GM12872 (cell line): ENCODE measurements at regions not wholly inside any gene's neighbourhood (a gene's known extent, or its start where the extent isn't known, plus 50 kb on each side); places are given as distances from the start of the nearest gene placed in this dataset.

Source experiments
- TF ChIP-seq, protein P1 (sequence below): IDR thresholded peaks from 3 replicates; pipeline ENCODE4 v1.5.1; 2011; ENCODE audit warnings: low read depth, mild to moderate bottlenecking, low read length, moderate library complexity; ENCODE audit not compliant: insufficient read depth

DNA sequence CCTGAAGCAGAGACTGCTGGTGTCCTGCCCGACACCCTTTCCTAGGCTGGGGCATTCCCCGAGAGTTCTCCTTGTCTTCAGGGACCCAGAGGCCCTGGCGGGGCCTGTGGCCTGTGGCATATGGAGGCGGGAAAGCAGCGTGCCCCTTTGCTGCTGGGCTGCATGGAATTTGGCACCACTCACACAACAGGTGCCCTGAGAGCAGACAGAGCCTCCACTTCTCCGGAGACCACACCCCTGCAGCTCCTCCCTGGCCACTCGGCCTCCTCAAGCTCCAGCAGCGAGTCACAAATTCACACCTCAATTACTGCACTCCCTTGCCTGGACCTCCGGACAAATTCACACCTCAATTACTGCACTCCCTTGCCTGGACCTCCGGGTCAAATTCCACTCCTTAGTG lies 1375.2 kb downstream of the TBC1D22A start:
- TF ChIP-seq, protein P1, sequence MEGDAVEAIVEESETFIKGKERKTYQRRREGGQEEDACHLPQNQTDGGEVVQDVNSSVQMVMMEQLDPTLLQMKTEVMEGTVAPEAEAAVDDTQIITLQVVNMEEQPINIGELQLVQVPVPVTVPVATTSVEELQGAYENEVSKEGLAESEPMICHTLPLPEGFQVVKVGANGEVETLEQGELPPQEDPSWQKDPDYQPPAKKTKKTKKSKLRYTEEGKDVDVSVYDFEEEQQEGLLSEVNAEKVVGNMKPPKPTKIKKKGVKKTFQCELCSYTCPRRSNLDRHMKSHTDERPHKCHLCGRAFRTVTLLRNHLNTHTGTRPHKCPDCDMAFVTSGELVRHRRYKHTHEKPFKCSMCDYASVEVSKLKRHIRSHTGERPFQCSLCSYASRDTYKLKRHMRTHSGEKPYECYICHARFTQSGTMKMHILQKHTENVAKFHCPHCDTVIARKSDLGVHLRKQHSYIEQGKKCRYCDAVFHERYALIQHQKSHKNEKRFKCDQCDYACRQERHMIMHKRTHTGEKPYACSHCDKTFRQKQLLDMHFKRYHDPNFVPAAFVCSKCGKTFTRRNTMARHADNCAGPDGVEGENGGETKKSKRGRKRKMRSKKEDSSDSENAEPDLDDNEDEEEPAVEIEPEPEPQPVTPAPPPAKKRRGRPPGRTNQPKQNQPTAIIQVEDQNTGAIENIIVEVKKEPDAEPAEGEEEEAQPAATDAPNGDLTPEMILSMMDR: no peak

DNA sequence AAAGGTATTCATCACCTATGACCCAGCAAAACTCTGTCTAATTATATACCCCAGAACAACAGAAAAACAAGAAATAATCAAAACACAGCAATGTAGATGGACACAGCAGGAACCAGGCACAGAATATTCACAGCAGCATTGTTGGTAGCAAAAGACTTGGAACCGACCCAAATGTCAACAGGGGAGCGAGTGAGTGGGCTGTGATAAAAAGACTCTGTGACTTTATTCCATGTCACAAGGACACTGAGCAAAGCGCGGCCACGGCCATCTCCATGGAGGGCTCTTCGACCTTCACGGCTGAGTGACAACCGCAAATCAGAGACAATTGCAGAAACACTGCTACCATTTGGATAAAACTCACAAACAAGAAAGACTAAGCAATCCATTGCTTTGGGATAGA lies 1373.1 kb downstream of the TBC1D22A start:
- TF ChIP-seq, protein P1: no peak

DNA sequence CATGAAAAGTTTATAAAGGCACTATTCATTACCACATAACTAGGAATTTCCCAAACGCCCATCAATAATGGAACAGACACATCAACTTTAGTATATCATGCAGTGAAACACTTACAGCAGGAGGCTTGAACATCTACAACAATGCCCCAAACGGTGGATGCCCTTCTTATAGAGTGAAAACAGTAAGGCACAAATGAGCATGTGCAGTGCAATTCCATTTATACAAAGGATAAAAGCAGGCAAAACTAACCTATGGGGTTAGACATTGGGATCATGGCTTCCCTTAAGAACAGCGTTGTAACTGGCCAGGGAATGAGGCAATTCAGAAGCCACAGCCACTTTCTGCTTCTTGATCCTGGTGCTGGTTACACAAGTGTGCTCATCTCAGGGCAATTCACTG lies 1363.0 kb downstream of the TBC1D22A start:
- TF ChIP-seq, protein P1: no peak

DNA sequence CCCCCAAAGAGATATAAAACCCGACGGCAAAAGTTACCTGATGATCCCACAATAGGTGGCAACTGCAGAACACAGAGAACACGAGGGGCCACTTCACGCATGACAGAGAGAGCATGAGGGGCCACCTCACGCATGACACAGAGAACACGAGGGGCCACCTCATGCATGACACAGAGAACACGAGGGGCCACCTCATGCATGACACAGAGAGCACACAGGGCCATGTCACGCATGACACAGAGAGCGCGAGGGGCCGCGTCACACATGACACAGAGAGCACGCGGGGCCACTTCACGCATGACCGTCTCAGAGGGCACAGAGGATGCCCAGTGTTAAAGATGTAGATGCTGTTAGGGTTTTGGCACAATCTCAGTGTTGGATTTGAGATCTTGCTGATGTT lies 1359.5 kb downstream of the TBC1D22A start:
- TF ChIP-seq, protein P1: no peak

DNA sequence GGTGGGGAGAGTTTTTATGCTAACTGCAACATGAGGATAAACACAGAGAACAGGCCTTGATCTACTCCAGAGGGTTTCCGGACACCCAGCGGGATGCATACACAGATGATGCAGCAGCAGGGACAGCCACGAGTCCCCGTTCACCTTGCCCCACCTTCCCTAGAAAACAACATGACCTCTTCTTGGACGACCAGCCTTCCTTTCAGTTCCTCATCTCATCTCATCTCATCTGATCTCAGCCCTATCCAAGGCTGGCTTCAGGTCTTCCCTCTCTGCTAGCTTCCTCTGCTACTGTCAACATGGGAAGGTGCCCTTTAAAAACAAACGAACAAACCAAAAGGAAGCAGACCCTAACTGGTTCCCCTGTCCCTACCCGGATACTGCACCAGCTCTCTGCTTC lies 1356.2 kb downstream of the TBC1D22A start:
- TF ChIP-seq, protein P1: no peak

DNA sequence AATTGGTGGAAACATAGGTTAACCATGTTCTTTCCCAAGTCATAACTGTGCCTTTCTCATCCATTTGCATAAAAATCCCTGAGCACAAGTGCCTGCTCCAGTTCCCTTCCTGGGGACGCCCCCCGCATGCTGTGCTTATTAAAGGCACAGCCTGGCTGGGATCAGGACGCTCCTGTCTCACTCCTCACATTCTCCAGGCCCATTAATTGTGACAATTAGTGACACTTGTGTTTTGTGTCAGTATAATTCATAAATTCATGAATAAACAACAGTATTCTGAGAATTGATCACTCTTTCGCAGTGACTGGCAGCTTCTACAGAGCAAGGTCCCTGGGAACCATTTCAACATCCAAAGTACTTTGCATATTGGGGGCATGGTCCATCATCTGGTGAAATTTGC lies 1354.4 kb downstream of the TBC1D22A start:
- TF ChIP-seq, protein P1: no peak

DNA sequence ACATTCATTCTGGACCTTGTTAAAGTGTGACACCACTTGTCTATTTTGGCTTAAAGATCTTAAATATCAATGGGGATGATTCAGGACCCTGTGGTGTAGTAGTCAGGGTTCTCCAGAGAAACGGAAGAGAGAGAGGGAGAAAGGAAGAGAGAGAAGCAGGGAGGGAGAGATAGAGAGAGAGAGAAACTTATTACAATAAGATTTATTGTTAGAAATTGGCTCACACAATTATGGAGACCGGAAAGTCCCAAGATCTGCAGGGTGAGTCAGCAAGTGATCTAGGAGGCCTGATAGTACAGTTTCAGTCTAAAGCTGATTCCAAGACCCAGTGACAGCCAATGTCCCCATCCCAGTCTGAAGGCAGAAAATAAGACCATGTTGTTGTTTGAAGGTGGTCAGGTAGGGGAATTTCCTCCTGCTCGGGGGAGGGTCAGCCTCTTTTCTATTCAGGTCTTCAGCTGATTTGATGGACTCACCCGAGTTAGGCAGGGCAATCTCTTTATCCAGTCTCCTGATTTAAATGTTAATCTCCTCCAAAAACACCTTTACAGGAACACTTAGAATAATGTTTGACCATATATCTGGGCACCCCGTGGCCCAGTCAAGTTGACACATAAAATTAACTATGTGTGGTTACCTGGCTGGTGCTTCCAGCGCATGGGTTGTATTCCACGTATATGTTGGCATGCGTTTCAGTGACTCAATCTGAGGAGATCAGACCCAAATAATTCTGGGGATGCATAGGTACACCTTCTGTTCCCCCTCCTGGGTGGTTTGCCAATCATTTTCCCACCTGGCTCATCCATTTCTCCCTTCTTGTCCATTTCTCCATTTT lies 1350.5 kb downstream of the TBC1D22A start:
- TF ChIP-seq, protein P1: no peak
